AG08396 (cell line): ENCODE measurements at regions not wholly inside any gene's neighbourhood (a gene's known extent, or its start where the extent isn't known, plus 50 kb on each side); places are given as distances from the start of the nearest gene placed in this dataset.

Experiments used
- DNase-seq: peaks from one replicate; pipeline ENCODE4 v3.0.0; 2012; ENCODE audit warnings: low spot score, mixed read lengths

DNA sequence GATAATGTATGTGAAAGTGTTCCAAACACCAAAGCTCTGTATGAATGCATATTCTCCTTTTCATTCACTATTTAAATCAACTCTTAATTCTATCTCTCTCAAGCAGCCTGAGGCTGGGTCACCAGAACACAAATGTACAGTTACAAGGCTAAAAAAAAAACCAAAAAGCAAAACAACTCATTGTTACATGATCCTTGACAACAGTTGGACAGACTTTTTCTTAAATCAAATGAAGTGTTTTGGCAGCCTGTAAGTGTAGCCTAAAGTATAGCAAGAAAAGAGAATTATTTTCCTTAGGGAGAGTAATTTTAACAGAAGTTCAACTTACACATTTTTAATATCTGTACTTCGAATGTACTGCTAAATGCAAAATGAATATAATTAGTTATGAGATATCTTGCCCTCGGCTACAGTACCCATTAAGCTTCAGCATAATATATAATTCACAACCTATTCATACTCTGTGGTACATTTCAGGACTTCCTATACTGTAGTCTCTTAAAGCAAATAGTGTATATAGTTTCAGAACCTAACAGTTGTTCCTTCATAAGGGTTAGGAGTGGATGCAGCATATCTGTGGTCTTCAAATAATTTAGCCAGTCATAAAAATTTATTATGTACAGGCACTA, 214.0 kb upstream of the BTG1 start:
- DNase-seq = no peak

DNA sequence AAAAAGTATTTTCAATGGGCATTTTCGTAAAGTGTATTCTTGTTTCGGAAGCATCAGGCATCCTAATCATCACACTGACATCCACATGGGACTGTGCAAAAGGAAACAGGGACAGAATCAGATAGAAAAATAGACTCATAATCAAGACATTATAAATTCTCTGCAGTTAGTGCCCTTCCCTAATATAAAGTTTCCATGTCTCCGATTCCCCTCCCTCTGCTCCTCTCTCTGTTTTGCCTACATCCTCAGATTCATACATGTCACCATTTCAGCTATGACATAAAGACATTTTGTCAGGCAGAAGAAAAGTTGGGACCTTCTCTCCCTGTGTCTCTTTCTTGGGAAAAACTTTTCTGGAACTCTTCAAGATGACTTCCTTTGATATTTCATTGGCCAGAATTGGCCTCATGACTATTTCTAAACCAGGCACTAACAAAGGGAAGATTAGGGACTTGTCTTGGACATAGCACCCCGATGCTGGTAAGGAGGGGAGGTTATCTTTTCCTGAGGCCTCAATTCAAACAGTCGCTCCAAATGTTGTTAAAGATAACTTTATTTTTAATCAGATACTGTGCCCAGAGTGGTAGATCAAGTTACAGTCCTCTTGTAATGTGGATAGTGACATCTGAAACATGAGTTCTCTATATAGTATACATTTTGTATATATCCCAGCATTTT, 212.1 kb upstream of the BTG1 start:
- no peak for DNase-seq

DNA sequence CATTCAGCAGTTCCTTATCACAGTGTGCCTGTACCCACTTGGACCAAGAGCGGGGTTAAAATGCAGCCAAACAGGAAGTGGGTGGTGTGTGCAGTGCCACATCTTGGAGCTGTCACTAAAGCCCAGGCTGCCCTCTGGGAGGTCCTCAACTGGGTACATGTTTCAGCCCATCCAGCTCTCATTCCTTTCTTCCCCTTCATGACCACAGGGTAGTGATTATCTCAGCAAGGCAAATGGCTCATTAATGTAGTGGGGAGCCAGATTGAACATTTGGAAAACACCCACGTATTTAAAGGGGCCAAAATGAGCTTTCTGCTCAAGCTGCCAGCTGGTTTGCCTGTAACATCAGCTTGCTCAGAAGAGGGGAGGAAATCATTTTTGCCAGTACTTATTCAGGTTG, 210.8 kb upstream of the BTG1 start:
- no peak for DNase-seq

DNA sequence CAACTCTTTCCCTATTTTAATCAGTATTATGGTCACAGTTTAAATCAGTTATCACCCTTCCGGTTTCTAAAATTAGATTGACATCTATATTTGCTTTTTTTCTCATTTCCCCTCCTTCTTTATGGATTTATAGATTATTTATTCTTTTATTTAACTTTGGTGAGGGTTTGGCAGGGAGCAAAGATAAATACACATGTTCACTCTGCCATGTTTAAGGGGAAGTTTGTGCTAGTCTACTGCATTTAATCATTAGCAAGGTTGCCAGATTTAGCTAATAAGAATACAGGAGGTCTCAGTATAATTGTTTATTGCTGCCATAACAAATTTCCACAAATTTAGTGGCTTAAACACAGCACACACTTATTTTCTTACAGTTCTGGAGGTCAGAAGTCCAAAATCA, 204.0 kb upstream of the BTG1 start:
- DNase-seq = no peak

DNA sequence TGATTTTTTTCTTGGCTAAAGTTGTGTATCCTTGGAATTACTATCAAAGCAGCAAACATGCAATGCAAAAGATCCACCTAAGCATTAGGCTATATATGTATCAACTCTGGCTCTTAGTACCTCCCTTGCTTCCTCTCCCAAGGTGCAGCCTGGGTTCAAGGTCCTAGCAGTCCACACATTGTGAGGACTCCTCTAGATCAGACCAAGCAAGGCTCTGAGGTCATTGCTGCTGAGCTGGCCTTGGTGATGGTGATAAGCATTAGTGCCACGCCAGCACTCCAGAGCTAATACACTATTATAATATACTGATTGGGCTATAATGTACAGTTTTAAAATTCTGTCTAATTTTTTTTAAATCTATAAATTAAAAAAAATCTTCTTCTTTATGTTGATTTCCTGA, 196.9 kb upstream of the BTG1 start:
- no peak for DNase-seq

DNA sequence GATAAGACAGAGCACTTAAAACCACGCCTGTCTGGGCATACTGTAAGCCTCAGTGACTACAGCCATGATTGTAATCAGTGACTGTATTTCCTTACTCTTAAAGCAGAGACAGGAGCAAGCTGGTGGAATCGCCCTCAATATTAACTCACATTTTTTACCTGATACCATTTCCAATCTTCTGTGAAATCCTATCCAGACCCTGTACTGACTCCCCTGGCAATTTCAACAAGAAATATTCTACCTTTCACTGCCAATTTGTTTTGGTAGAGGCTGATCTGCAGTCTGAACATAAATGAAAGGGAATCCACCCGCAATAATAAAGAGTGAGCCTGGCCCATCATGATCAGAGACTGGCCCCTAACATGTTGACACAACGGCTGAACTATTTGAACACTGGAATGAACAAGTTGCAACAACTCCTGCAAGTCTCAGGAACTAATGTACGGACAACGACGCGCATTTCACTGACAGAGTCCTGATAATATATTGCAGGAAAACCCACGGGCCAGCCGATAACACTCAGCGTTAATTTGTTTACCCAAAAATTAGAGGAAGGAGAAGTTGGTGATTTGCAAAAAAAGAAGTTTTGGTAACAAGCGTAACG, 195.5 kb upstream of the BTG1 start:
- no peak for DNase-seq

DNA sequence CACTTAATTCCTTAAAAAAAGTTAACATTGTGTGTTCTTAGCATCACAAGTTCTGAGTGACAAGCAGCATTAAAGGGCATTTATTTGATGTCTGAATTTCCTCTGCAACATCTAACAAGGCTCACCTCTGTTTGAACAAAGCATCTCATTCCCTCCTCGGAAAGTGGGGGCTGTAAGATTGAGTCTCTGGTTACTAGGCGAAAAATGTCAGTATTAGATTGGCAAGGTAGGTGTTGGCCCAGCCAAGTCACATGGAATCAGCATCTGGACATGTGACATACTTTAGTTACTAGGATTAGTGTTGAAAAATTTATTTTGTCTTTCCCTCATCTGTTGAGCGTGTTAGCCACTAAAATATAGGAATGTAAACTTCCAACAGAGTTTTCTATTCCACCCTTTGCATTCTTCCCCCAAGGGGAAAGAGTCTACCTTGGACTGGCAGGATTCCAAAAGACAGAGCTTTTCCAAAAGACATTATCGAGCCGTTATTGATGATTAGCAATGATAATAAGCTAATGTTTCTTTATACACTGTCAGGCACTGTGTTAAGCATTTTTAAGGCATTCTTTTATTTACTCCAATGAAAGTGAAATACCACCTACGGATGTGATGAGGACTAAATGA, 194.9 kb upstream of the BTG1 start:
- no peak for DNase-seq

DNA sequence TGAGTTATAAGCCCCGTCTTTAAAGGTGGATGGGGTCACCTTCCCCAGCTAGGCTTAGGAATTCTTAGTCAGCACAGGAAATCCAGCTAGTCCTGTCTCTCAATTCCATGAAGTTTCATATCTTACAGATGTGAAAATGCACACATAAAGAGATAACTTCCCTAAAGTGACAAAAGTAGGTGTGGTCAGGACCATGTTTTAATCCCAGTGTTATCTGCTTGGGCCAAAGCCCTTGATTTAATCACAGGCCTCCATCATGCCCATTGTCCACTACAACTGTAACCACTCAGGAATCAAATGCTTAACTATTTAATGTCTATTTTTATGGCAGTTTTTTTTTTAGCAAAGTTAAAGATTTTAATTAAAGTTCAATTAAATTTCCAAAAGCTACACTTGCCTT, 194.4 kb upstream of the BTG1 start:
- DNase-seq = no peak

DNA sequence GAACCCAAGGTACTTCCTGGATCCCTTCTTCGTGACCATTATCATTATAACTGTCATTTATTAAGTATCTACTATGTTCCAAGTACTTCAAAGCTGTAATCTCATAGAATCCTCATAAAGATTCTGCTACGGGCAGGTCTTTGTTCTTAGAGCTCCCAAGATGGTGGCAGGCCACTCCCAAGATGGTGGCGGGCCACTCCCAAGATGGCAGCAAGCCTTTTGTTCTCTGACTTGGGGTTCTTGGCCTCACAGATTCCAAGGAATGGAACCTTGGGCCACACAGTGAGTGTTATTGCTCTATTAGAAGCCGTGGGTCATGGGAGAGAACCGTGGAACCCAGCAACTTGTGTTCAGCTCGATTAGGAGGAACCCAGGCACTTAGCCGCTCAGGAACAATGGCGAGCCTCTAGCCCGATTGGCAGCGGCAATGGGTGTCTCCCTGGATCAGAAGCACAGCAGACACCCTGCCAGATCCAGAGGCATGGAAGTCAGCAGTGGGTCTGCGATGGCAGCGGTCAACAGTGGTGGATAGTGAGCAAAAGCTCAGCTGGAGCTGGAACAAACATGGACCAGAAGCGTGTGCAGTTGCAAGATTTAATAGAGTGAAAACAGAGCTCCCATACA, 193.7 kb upstream of the BTG1 start:
- no peak for DNase-seq

DNA sequence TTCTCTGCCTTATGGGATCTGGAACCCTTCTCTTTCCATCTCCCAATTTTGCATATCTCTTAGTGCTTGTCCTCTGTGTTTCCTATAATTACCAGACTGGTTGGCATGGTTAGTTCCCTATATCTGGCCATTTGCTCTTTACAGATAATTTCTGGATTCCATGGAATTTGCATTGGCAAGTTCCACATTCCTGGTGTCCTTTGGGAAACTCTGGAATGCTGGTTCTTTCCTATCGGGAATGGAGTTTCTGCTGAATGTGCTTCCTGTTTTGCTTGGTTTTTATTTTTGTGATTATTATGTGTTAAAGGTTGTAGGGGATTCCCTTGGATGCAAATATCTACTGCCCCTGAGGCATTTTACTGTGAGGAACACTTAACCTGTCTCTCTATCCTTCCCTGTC, 193.0 kb upstream of the BTG1 start:
- DNase-seq = no peak

DNA sequence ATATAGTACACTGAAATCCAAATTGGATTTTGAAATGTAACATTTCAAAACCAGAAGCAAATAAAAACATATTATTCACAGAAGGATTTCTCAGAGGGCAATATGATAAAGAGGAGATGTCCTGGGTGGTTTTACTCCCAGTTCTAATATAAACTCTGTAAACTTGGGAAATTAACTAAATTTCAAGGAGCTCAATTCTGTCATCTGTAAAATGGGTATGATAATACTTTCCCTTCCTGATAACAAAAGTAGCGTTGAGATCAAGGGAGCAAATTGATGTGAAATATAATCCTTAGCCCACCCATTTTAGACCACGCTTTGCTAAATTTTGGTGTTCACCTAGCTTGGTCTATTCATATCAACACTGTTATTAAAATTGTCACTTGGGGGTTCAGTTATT, 192.5 kb upstream of the BTG1 start:
- no peak for DNase-seq

DNA sequence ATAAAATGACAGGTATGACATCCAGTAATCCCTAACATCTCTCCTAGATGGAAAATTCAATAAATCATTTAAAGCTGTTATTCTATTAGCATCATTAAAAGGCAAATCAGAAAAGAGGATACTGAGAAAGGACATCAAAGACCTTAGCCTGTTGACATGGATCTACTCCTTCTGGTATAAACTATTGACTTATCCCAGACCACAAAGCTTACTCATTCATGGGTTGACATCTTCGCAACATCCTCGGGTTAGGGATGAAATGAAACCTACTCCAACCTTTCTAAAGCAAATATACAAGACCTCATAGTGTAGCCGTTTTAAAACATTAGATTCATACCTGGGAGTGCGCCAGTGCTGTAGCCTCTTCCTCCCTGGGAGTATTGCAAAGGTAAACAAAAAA, 191.5 kb upstream of the BTG1 start:
- no peak for DNase-seq

DNA sequence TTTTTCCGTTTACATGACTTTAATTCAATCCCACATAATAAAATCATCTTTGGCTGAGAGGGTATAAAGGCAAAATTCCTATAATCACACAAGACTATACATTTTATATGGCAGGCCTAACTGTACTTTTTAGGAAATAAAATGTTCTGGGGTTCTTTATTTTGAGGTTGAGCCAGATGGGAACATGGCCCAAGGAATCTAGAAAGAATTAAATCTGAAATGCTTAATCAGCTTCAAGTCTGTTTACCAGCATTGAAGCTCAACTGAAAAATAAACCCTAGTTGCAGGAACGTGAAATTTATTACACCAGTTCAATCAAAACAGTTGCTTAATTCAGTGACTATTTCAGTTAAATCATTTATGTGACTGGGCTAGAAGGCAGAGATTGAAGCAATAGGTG, 191.0 kb upstream of the BTG1 start:
- DNase-seq = no peak

DNA sequence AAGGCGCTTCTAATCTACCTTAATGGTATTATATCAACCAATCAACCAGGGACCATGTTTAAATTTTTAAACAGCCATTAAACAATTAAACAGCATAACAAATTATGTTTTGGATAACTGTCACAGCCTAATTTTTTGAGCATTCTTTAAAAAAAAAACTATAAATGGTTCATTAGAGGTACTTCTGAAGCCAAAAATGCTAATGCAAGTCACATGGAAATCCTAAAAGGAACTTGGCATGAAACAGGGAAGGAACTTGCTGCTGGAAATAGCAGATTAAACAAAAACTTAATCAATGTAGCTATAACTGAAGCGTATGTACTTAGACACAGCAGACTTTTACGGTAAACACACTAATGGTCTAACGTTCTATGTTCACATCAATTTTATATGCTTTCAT, 190.2 kb upstream of the BTG1 start:
- DNase-seq = no peak

DNA sequence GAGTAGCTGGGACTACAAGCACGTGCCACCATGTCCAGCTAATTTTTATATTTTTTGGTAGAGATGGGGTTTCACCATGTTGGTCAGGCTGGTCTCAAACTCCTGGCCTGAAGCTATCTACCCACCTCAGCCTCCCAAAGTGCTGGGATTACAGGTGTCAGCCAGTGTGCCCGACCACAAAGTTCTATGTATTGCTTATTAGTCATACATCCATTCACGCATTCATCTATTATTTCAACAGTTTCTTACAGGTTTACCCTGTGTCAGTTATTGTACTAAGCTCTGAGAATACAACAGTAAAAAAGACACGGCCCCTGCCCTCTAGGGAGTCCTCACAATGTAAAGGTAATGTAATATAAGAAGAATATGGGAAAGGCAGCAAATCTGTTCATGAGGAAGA, 188.9 kb upstream of the BTG1 start:
- no peak for DNase-seq

DNA sequence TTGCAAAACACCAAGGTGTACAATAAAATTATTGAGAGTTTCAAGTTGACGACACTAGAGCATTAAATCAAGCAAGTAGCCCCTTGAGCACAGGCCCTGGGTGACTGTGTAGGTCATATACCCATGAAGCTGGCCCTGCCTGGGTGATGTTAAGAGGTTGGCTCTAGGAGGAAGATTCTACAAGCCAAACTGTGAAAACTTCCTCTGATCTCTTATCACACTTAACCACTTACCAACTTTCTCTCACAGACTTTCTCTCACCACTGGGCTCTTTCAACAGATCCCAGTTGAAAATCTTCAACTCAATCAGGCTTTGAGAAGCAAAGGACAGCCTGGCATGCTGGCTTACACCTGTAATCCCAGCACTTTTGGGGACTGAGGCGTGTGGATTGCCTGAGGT, 186.9 kb upstream of the BTG1 start:
- no peak for DNase-seq

DNA sequence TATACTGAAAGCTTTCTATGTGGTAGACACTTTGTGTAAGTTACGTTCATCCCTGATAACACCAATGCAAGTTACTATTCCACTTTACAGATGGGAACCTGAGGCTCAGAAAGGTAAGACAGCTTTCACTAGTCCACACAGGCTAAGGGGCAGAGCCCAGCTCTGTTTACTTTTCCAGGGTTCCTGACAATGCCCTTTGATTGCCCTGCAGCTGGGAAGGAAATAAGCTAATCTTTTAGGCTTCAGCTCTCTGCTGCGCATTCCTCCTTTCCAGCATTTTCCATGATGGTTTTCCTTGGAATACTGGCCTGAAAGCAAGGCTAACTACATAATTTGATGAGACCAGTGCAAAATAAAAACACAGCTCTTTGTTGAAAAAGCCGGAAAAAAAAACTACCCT, 185.7 kb upstream of the BTG1 start:
- DNase-seq = no peak

DNA sequence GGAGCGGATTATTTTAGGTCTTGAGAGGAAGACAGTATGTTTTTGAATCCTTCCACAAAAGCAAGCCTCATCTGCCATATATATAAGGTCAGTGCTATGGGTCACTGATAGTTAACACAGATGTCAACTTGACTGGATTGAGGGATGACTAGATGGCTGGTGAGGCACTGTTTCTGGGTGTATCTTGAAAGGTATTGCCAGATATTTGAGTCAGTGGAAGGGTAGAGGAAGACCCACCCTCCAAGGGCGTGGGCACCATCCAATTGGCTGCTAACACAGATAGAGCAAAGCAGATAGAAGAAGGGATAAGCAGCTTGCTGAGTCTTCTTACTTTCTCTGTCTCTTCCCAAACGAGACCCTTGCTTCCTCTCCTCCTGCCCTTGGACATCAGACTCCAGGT, 185.0 kb upstream of the BTG1 start:
- DNase-seq = no peak

DNA sequence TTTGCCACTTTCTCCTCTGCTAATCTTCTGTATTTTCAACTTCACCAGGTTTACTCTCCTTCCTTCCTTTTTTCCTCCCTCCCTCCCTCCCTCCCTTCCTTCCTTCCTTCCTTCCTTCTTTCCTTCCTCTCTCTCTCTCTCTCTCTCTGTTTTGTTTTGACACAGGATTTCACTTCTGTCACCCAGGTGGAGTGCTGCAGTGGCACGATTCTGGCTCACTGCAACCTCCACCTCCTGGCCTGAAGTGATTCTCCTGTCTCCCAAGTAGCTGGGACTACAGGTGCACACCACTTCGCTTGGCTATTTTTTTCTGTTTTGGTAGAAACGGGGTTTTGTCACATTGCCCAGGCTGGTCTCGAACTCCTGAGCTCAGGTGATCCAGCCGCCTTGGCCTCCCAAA, 181.2 kb upstream of the BTG1 start:
- DNase-seq = no peak

DNA sequence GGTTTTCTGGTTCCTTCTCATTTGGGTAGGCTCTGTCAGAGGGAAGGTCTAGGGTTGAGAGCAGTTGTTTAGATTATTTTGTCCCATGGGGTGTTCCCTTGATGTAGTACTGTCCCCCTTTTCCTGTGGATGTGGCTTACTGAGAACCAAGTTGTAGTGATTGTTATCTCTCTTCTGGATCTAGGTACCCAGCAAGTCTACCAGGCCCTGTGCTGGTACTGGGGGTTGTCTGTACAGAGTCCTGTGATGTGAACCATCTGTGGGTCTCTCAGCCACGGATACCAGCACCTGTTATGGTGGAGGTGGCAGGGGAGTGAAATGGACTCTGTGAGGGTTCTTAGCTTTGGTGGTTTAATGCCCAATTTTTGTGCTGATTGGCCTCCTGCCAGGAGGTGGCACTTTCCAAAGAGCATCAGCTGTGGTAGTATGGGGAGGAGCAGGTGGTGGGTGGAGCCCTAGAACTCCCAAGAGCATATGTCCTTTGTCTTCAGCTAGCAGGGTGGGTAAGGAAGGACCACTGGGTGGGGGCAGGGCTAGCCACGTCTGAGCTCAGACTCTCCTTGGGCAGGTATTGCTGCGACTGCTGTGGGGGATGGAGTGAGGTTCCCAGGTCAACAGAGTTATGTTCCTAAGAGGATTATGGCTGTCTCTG, 179.3 kb upstream of the BTG1 start:
- no peak for DNase-seq

DNA sequence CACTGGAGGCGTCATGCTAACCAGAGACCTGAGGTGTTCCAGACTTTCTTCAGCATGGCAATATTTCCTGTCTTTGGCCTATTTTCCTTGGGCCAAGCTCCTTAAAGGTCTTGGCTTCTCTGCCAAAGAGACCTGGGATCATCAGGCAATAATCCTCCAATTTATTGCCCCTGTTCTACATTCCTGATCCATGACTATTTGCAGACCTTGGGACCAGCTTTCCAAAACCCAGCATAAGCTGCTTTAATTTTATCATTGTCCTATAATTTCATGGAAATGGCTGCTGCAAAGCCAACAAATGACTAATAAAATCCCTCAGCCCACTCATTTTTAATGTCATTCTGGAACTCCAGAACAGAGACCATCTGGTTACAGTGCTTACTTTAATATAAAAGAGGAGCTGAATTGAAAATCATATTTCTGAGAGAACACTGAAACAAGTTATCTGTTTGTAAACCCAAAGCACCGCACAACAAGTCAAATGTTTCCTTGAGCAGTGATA, 166.9 kb upstream of the BTG1 start:
- no peak for DNase-seq

DNA sequence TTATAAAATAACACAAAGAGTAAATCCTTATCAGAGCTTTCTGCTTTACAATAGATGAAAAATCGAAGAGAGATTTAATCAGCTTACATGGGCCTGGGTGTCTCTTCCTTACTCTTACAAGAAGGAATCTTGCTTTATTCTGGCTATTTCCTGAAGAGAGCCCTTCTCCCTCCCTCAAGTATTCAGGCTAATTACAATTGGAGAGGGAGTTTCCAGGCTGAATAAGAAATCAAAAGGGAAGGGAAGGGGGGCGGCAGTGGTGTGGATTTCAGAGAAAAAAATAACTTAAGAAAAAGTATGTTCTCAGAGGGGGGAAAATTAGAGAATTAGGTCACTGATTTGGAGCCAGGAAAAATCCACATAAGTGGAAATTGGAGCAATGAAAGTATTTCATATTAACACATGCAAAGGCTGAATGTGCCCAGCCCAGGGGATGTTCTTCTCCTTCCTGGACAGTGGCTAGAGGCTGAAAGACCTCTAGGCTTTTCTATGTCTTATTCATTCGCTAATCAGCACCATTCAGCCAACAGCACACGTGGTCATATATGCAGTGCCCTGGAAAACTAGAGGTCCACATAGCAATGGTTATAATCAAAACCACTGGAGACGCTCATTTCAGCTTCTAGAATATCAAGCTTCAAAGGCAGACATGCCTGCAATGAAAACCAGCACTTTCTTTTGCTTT, 158.9 kb upstream of the BTG1 start:
- no peak for DNase-seq
